HCT116 (cell line): ENCODE measurements at regions not wholly inside any gene's neighbourhood (a gene's known extent, or its start where the extent isn't known, plus 50 kb on each side); places are given as distances from the start of the nearest gene placed in this dataset.

Experiments used
- ATAC-seq: fragments of 200-7000 bp; cut with Tn5 transposase; 2 replicates; pipeline ENCODE4 v1.9.1; 2020; ENCODE audit warnings: mild to moderate bottlenecking, moderate library complexity
- BruUV-seq: library from RNA; stranded (reverse); fragments of 400-500 nt; replicated peaks from 2 replicates; lab custom pipeline; 2021; lab: Mats Ljungman, UMichigan
- CTCF ChIA-PET: fragments of 300-600 bp; sonication (Branson Sonifier 250); formaldehyde crosslinking; loops from one replicate; lab custom pipeline; 2021; ENCODE audit warnings: antibody characterized with exemption; lab: Charles Lee
- POLR2A ChIA-PET: fragments of 300-600, 350-600 bp; sonication (Branson Sonifier 250); formaldehyde crosslinking; loops from one replicate; lab custom pipeline; 2021; ENCODE audit warnings: antibody characterized with exemption; lab: Charles Lee
- RAD21 ChIA-PET, 2 experiments: fragments of 300-600 bp; sonication (Branson Sonifier 250); formaldehyde crosslinking; loops; one replicate each; lab custom pipeline; 2023; ENCODE audit warnings: low total read pairs in 2 of 2; ENCODE audit not compliant: uncharacterized antibody in 2 of 2, unreplicated experiment in 2 of 2, low non-redundant PET in 1 of 2; lab: Charles Lee
- DNase-seq: peaks from one replicate; pipeline ENCODE4 v3.0.0-alpha.2; 2010; ENCODE audit warnings: low read depth, low spot score
- H2AFZ ChIP-seq: fragments of 200-600 bp; shearing (Covaris generic), sonication (generic); 2 replicates; pipeline ENCODE4 v1.6.1; 2017; ENCODE audit warnings: low read depth, mixed run types, mixed read lengths, antibody characterized with exemption, low read length; ENCODE audit not compliant: poor library complexity, severe bottlenecking
- H3K27ac ChIP-seq: 2 replicates; pipeline ENCODE4 v1.5.1; 2012; ENCODE audit warnings: low read depth, low read length
- H3K27me3 ChIP-seq: fragments of 200-600 bp; sonication (generic); 2 replicates; pipeline ENCODE4 v1.6.1; 2016; ENCODE audit warnings: mixed run types, low read length, mixed read lengths; ENCODE audit not compliant: insufficient read depth
- H3K36me3 ChIP-seq, 2 experiments: fragments of 200-500 bp in 1 of 2; fragments of 200-600 bp in 1 of 2; sonication (Bioruptor generic) in 1 of 2; sonication (generic) in 1 of 2; 2 replicates each; pipeline versions ENCODE4 v1.5.1 to v1.6.1; 2014 to 2016; ENCODE audit warnings: low read length in 2 of 2, inconsistent platforms in 1 of 2, mixed read lengths in 1 of 2, mixed run types in 1 of 2; ENCODE audit not compliant: insufficient read depth in 2 of 2, control insufficient read depth in 1 of 2
- H3K4me1 ChIP-seq, 2 experiments: fragments of 200-600 bp in 1 of 2; sonication (generic) in 1 of 2; 2 replicates each; pipeline versions ENCODE4 v1.5.1 to v1.6.1; 2012 to 2017; ENCODE audit warnings: low read length in 2 of 2, inconsistent platforms in 1 of 2, mild to moderate bottlenecking in 1 of 2, mixed read lengths in 1 of 2, mixed run types in 1 of 2, moderate library complexity in 1 of 2; ENCODE audit not compliant: insufficient read depth in 2 of 2, control insufficient read depth in 1 of 2
- H3K4me2 ChIP-seq: fragments of 200-600 bp; sonication (generic); 2 replicates; pipeline ENCODE4 v1.6.1; 2017; ENCODE audit warnings: mixed run types, low read length, mixed read lengths
- H3K4me3 ChIP-seq, 2 experiments: fragments of 200-600 bp in 1 of 2; sonication (generic) in 1 of 2; replicated peaks in 1 of 2; 2 replicates each; pipeline ENCODE4 v1.5.1; 2011 to 2016; ENCODE audit warnings: low read length in 2 of 2, control low read depth in 1 of 2, low read depth in 1 of 2, mild to moderate bottlenecking in 1 of 2, mixed read lengths in 1 of 2, mixed run types in 1 of 2
- H3K79me2 ChIP-seq: fragments of 200-600 bp; sonication (generic); 2 replicates; pipeline ENCODE4 v1.6.1; 2017; ENCODE audit warnings: mild to moderate bottlenecking, mixed run types, low read length, moderate library complexity, mixed read lengths; ENCODE audit not compliant: insufficient read depth
- H3K9ac ChIP-seq: fragments of 200-600 bp; sonication (generic); 2 replicates; pipeline ENCODE4 v1.6.1; 2016; ENCODE audit warnings: low read length, mixed read lengths
- H3K9me2 ChIP-seq: fragments of 200-600 bp; sonication (generic), shearing (Covaris generic); 2 replicates; pipeline ENCODE4 v1.6.1; 2017; ENCODE audit warnings: mixed run types, mild to moderate bottlenecking, moderate library complexity; ENCODE audit not compliant: insufficient read depth
- H3K9me3 ChIP-seq, 2 experiments: fragments of 200-500 bp in 1 of 2; fragments of 200-600 bp in 1 of 2; sonication (Bioruptor generic) in 1 of 2; sonication (generic) in 1 of 2; 2 replicates each; pipeline ENCODE4 v1.6.1; 2014 to 2017; ENCODE audit warnings: low read length in 2 of 2, mixed read lengths in 2 of 2, inconsistent platforms in 1 of 2, low read depth in 1 of 2, mild to moderate bottlenecking in 1 of 2, mixed run types in 1 of 2, moderate library complexity in 1 of 2; ENCODE audit not compliant: control insufficient read depth in 1 of 2, insufficient read depth in 1 of 2
- H4K20me1 ChIP-seq: fragments of 200-600 bp; sonication (generic), shearing (Covaris generic); 2 replicates; pipeline ENCODE4 v1.6.1; 2017; ENCODE audit warnings: mixed run types, mild to moderate bottlenecking, moderate library complexity; ENCODE audit not compliant: insufficient read depth
- CEBPB ChIP-seq: IDR thresholded peaks from 2 replicates; pipeline ENCODE4 v1.6.1; 2012; ENCODE audit warnings: low read depth
- EZH2 ChIP-seq: fragments of 200-600 bp; sonication (generic); IDR thresholded peaks from 2 replicates; pipeline ENCODE4 v1.6.1; 2017; ENCODE audit warnings: antibody characterized with exemption, mixed run types
- EZH2phosphoT487 ChIP-seq: fragments of 200-600 bp; IDR thresholded peaks from 2 replicates; pipeline ENCODE4 v1.6.1; 2018; ENCODE audit warnings: antibody characterized with exemption, borderline replicate concordance
- POLR2A ChIP-seq: IDR thresholded peaks from 2 replicates; pipeline ENCODE4 v1.7.0; 2011; ENCODE audit warnings: borderline replicate concordance; ENCODE audit not compliant: insufficient read depth, insufficient read length; ENCODE audit errors: extremely low read depth
- SIN3A ChIP-seq: IDR thresholded peaks from 2 replicates; pipeline ENCODE4 v1.6.1; 2012; ENCODE audit warnings: low read depth
- SP1 ChIP-seq: IDR thresholded peaks from 2 replicates; pipeline ENCODE4 v1.6.1; 2012; ENCODE audit warnings: low read depth
- TCF7L2 ChIP-seq: IDR thresholded peaks from 2 replicates; pipeline ENCODE4 v1.7.0; 2011; ENCODE audit warnings: borderline replicate concordance, inconsistent platforms; ENCODE audit not compliant: insufficient read depth, insufficient read length; ENCODE audit errors: extremely low read depth
- ZNF274 ChIP-seq: fragments of 200-500 bp; sonication (Bioruptor generic); IDR thresholded peaks from 2 replicates; pipeline ENCODE4 v1.6.1; 2014; ENCODE audit warnings: mild to moderate bottlenecking, low read depth, low read length, inconsistent platforms
- intact Hi-C: fragments of 100-400 bp; cut with micrococcal nuclease; formaldehyde crosslinking; loops from 2 replicates; pipeline ENCODE4 v1.10.0; 2022
- TF ChIP-seq, protein P1 (sequence below): IDR thresholded peaks from 2 replicates; pipeline ENCODE4 v1.6.1; 2012

DNA sequence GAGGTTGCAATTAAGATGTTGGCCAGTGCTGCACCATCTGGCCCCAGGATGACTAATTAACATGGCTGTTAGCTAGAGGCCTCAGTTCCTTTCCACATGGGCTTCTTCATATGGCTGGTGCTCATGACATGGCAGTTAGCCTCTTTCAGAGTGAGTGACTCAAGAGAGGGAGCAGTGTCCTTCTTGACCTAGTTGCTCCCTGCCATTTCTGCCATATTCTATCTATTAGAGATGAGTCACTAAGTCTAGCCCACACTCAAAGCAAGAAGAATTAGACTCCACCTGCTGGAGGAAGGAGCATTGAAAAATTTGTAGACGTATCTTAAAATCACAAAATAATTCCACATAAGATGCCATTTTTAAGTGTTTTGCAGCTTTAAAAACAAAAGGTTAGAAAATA, 651.2 kb upstream of the CCNG1 start:
- CTCF ChIA-PET: no interaction called here
- no peak overlapping the region for H3K4me2 ChIP-seq
- no peaks in the 10 kb centered on the region for H4K20me1 ChIP-seq
- H3K9ac ChIP-seq: no peak overlapping the region
- RAD21 ChIA-PET: no interaction called here
- H2AFZ ChIP-seq: no peak overlapping the region
- TF ChIP-seq TCF7L2 (no peak), EZH2 (no peak)
- no peaks in the 10 kb centered on the region for H3K9me2 ChIP-seq
- intact Hi-C loops: no loop called here
- DNase-seq (no peak), ATAC-seq (no peak)
- no peaks in the 10 kb centered on the region for H3K4me1 ChIP-seq
- H3K36me3 ChIP-seq: no peaks in the 10 kb centered on the region
- POLR2A ChIA-PET: no interaction called here
- no TSS peak for BruUV-seq
- H3K27me3 ChIP-seq: no peaks in the 10 kb centered on the region
- no peaks in the 10 kb centered on the region for H3K79me2 ChIP-seq
- peaks cover 0 to 10% of the 10 kb centered on the region in 2 experiments; a peak in 2 of 4 replicates for H3K9me3 ChIP-seq
- H3K27ac ChIP-seq: no peak overlapping the region
- H3K4me3 ChIP-seq: no peak overlapping the region

DNA sequence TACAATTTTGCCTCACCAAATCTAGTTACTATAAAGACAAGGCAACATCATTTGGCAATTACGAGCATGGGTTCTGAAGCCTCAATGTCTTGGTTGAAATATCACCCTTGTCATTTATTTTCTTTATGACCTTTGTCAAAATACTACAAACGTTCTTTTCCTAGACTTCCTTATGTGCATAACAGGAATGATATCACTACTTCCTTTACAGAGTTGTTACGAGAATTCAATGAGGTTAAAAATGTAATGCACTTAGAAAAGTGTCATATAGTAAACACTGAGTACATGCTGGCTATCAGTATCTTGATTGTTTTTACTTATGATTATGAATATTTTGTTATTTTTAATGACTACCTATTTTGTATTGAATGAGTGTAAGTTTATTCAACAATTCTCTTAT, 640.9 kb upstream of the CCNG1 start:
- no peaks in the 10 kb centered on the region for H3K27me3 ChIP-seq
- no peak overlapping the region for H3K4me2 ChIP-seq
- H3K9ac ChIP-seq: no peak overlapping the region
- no peak for DNase-seq
- H3K4me3 ChIP-seq: no peak overlapping the region
- no peak for ATAC-seq
- ChIA-PET CTCF (no interaction called here), RAD21 (no interaction called here), POLR2A (no interaction called here)
- intact Hi-C loops: no loop called here
- H4K20me1 ChIP-seq: no peaks in the 10 kb centered on the region
- no peak overlapping the region for H2AFZ ChIP-seq
- H3K27ac ChIP-seq: no peak overlapping the region
- H3K79me2 ChIP-seq: no peaks in the 10 kb centered on the region
- BruUV-seq: no TSS peak
- TF ChIP-seq SIN3A (no peak), SP1 (no peak), CEBPB (no peak), ZNF274 (no peak), EZH2 (no peak), TCF7L2 (no peak), EZH2phosphoT487 (no peak), POLR2A (no peak)
- TF ChIP-seq, protein P1, sequence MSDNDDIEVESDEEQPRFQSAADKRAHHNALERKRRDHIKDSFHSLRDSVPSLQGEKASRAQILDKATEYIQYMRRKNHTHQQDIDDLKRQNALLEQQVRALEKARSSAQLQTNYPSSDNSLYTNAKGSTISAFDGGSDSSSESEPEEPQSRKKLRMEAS: no peak
- H3K9me2 ChIP-seq: no peaks in the 10 kb centered on the region
- H3K36me3 ChIP-seq: no peaks in the 10 kb centered on the region
- no peaks in the 10 kb centered on the region for H3K4me1 ChIP-seq
- H3K9me3 ChIP-seq: peaks cover 0 to 21% of the 10 kb centered on the region in 2 experiments; a peak in 2 of 4 replicates
